Calu3 (cell line): ENCODE measurements at regions not wholly inside any gene's neighbourhood (a gene's known extent, or its start where the extent isn't known, plus 50 kb on each side); places are given as distances from the start of the nearest gene placed in this dataset.

Source experiments
- BruUV-seq: library from RNA; stranded (reverse); fragments of 400-500 nt; replicated peaks from 2 replicates; lab custom pipeline; 2021; lab: Mats Ljungman, UMichigan
- CTCF ChIA-PET: fragments of 300-600 bp; sonication (Branson Sonifier 250); formaldehyde crosslinking; loops from one replicate; lab custom pipeline; 2022; ENCODE audit warnings: antibody characterized with exemption; lab: Charles Lee
- DNase-seq: peaks from one replicate; pipeline ENCODE4 v3.0.0; 2022
- H3K27ac Mint-ChIP-seq: one replicate; pipeline ENCODE4 v1.8.0; 2022; ENCODE audit warnings: mixed read lengths; ENCODE audit not compliant: unreplicated experiment
- H3K27me3 Mint-ChIP-seq: one replicate; pipeline ENCODE4 v1.8.0; 2022; ENCODE audit warnings: mixed read lengths; ENCODE audit not compliant: unreplicated experiment
- H3K36me3 Mint-ChIP-seq: one replicate; pipeline ENCODE4 v1.8.0; 2022; ENCODE audit warnings: mild to moderate bottlenecking, moderate library complexity, mixed read lengths; ENCODE audit not compliant: insufficient read depth, unreplicated experiment
- H3K4me1 Mint-ChIP-seq: one replicate; pipeline ENCODE4 v1.8.0; 2022; ENCODE audit warnings: mild to moderate bottlenecking, low read depth, mixed read lengths; ENCODE audit not compliant: unreplicated experiment
- H3K4me3 Mint-ChIP-seq: one replicate; pipeline ENCODE4 v1.8.0; 2022; ENCODE audit warnings: mild to moderate bottlenecking, low read depth, moderate library complexity, mixed read lengths; ENCODE audit not compliant: unreplicated experiment
- H3K9me3 Mint-ChIP-seq: one replicate; pipeline ENCODE4 v1.8.0; 2022; ENCODE audit warnings: low read depth, mixed read lengths; ENCODE audit not compliant: unreplicated experiment
- intact Hi-C: fragments of 100-400 bp; cut with micrococcal nuclease; formaldehyde crosslinking; loops from one replicate; pipeline ENCODE4 v1.10.0; 2022; ENCODE audit not compliant: unreplicated experiment
- TF ChIP-seq, protein P1 (sequence below): fragments of 200-600 bp; IDR thresholded peaks from one replicate; pipeline ENCODE4 v1.8.0; 2022; ENCODE audit warnings: antibody characterized with exemption; ENCODE audit not compliant: unreplicated experiment

DNA sequence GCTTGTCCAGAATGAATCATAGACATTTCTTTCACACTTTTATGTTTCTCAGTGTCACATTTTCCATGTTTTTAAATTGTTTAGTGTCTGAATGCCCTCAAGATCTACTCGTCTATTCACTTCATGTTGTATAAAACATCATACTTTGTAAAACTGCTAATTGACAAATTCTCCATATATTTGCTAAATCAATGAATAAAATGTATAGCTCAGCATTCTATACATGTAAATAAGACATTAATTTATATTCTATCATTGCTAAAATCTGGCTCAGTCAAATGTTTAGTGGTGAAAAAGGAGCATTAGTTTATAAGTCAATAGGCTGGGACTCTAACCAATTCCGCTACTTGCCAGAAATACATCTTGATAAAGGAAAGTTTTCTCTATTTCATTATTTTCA is 379.6 kb downstream of the NAF1 start:
- CTCF ChIA-PET: no interaction called here
- H3K4me3 Mint-ChIP-seq: no peak overlapping the region
- no peaks in the 10 kb centered on the region for H3K4me1 Mint-ChIP-seq
- H3K27ac Mint-ChIP-seq: no peak overlapping the region
- no peaks in the 10 kb centered on the region for H3K27me3 Mint-ChIP-seq
- H3K9me3 Mint-ChIP-seq: peaks cover 3% of the 10 kb centered on the region
- BruUV-seq: no TSS peak
- TF ChIP-seq, protein P1, sequence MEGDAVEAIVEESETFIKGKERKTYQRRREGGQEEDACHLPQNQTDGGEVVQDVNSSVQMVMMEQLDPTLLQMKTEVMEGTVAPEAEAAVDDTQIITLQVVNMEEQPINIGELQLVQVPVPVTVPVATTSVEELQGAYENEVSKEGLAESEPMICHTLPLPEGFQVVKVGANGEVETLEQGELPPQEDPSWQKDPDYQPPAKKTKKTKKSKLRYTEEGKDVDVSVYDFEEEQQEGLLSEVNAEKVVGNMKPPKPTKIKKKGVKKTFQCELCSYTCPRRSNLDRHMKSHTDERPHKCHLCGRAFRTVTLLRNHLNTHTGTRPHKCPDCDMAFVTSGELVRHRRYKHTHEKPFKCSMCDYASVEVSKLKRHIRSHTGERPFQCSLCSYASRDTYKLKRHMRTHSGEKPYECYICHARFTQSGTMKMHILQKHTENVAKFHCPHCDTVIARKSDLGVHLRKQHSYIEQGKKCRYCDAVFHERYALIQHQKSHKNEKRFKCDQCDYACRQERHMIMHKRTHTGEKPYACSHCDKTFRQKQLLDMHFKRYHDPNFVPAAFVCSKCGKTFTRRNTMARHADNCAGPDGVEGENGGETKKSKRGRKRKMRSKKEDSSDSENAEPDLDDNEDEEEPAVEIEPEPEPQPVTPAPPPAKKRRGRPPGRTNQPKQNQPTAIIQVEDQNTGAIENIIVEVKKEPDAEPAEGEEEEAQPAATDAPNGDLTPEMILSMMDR: no peak
- no peak for DNase-seq
- no peaks in the 10 kb centered on the region for H3K36me3 Mint-ChIP-seq
- intact Hi-C loops: no loop called here

DNA sequence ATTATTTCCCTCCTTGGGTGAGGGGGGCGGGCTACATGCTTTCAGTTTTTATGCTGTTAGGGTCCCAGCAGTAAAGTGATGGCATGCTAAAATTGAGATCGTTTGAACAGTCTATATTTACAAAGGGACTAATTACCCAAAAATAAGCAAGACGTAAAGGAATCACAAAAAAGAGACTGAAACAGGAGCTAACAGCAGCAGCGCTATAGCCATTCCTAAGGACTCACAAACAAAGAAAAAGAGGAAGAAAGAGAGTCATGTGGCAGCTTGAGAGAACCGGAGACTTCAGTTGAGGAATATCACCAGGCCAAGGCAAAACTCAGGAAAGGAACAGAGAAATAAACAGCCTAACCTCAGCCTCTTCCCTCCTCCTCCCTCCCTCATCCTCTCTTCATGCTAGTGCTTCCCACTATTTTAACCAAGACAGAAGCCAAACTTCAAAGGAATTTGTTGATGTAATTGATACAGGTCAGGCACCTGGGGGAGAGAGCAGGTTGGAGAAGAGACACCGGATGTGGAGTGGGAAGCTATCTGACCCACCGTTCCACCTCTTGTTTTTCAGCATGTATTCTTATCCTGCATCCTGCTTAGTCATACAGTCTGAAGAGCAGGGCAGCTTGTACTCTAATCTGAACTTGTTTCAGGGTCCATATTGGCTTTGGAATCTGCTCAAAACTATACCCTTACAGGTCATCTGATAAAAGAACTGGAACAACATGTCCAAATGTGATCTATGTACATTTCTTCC is 383.7 kb downstream of the NAF1 start:
- no peaks in the 10 kb centered on the region for H3K36me3 Mint-ChIP-seq
- no peak overlapping the region for H3K4me3 Mint-ChIP-seq
- H3K4me1 Mint-ChIP-seq: no peaks in the 10 kb centered on the region
- TF ChIP-seq, protein P1: no peak
- BruUV-seq: no TSS peak
- no peak overlapping the region for H3K27ac Mint-ChIP-seq
- no peak for DNase-seq
- intact Hi-C loops: no loop called here
- peaks cover 2% of the 10 kb centered on the region for H3K9me3 Mint-ChIP-seq
- CTCF ChIA-PET: no interaction called here
- no peaks in the 10 kb centered on the region for H3K27me3 Mint-ChIP-seq

DNA sequence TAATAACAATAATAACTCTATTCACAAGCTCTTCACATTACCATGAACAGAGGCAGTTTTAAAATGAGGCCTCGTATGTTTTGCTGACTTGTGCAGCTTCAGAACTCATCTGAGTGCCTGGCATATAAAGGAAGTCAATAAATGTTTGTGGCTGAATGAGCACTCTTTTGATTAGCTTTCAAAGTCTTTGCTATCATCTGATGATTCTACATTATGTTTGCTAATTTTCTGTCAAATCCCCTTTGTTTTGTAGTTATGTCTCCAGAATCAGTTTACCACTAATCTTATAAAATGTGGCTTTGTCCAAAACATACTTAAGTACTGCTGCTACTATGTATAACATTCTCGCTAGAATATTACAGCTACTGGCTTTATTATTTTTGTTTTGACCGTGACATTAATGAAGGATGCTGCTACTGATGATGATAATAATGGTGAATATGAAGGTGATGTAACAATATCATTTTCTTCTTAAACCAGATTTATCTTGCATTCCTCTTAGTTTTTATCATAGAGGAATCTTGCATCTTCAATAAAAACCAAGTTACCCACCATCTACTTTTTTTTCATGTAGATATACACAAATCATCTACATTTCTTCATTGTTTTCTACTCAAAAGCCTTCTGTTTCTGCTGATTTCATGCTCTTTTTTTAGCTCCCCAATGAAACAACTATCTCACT is 384.5 kb downstream of the NAF1 start:
- TF ChIP-seq, protein P1: no peak
- DNase-seq: no peak
- Mint-ChIP-seq H3K9me3 (peaks cover 2% of the 10 kb centered on the region), H3K36me3 (no peaks in the 10 kb centered on the region), H3K27ac (no peak overlapping the region), H3K27me3 (no peaks in the 10 kb centered on the region), H3K4me1 (no peaks in the 10 kb centered on the region), H3K4me3 (no peak overlapping the region)
- intact Hi-C loops: no loop called here
- CTCF ChIA-PET: interaction anchor here (0.6 kb wide), 1 partner anchor 13 kb away, joined by 5 read pairs; no protein-coding TSS in a partner anchor
- BruUV-seq: no TSS peak

DNA sequence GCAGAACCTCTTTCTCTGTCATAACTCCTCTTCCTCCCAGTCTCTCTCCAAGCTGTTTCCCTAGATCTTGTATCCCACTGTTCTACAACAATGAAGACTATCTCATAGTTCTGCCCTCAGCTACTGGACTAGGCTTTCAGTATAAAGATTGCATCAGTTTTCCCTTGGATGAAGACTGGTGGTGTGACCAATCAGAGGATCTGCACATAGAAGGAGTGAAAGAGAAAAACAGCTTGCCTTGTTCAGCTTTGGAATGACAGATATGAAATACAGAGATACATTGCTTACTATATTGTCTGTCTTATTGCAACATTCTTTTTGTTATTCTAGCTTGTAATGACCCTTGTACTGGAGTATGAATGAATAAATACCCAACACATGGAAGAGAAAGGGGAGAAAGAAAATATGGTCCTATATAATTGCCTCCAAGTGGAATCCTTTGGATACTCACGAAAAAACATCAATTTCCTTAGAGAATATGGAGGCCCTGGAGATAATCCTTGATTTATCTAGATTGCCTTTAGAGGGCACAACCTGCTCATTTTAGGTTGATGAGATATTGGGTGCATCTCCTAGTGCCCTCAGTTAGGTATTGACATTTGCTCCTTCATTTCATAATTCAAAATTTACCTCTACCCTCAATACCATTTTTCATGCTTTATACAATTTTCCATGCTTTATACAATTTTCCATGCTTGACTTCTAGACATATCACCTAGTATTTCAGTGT is 395.8 kb downstream of the NAF1 start:
- H3K36me3 Mint-ChIP-seq: no peaks in the 10 kb centered on the region
- no peaks in the 10 kb centered on the region for H3K9me3 Mint-ChIP-seq
- no peaks in the 10 kb centered on the region for H3K4me1 Mint-ChIP-seq
- CTCF ChIA-PET: no interaction called here
- DNase-seq: no peak
- no TSS peak for BruUV-seq
- no peak overlapping the region for H3K4me3 Mint-ChIP-seq
- H3K27ac Mint-ChIP-seq: no peak overlapping the region
- TF ChIP-seq, protein P1: no peak
- intact Hi-C loops: no loop called here
- H3K27me3 Mint-ChIP-seq: no peaks in the 10 kb centered on the region
